ENCODE measurements at regions not wholly inside any gene's neighbourhood (a gene's known extent, or its start where the extent isn't known, plus 50 kb on each side); places are given as distances from the start of the nearest gene placed in this dataset.
"Not testable (repeated sequence)": the region's sequence is repeated elsewhere in the genome, so short reads cannot be mapped to it uniquely, and the experiment has no call there.

GRCh38 chr6:61538801-61539200, 747.2 kb downstream of the KHDRBS2 start:
- no peak overlapping the region for H3K4me3 ChIP-seq (ENCODE audit: low read depth, low read length)
- no peak overlapping the region for H3K27ac ChIP-seq (ENCODE audit: low read depth, low read length)
- H3K36me3 ChIP-seq (ENCODE audit: control insufficient read depth, insufficient read depth, low read length) = no peaks in the 10 kb centered on the region
- no peaks in the 10 kb centered on the region for H3K4me1 ChIP-seq (ENCODE audit: control insufficient read depth, insufficient read depth, low read length)
- H3K27me3 ChIP-seq (ENCODE audit: control insufficient read depth, insufficient read depth, low read length) = no peaks in the 10 kb centered on the region
- H3K9ac ChIP-seq (ENCODE audit: low read length) = no peak overlapping the region
- no peaks in the 10 kb centered on the region for H3K9me3 ChIP-seq (ENCODE audit: control insufficient read depth, insufficient read depth, low read depth, low read length)

- not testable (repeated sequence) for H3K4me1 ChIP-seq (ENCODE audit: control insufficient read depth, insufficient read depth, low read length); H3K27me3 ChIP-seq (ENCODE audit: control insufficient read depth, insufficient read depth, low read length); H3K4me3 ChIP-seq (ENCODE audit: low read depth, low read length); H3K9ac ChIP-seq (ENCODE audit: low read length); H3K27ac ChIP-seq (ENCODE audit: low read depth, low read length); H3K36me3 ChIP-seq (ENCODE audit: control insufficient read depth, insufficient read depth, low read length)
- H3K9me3 ChIP-seq (ENCODE audit: control insufficient read depth, insufficient read depth, low read depth, low read length) = peaks cover 18% of the 10 kb centered on the region
Observed at GRCh38 chr6:61532749-61533148, 753.3 kb downstream of the KHDRBS2 start.
